IPS-NIHi7 (cell line): ENCODE measurements at regions not wholly inside any gene's neighbourhood (a gene's known extent, or its start where the extent isn't known, plus 50 kb on each side); places are given as distances from the start of the nearest gene placed in this dataset.
"Not testable (repeated sequence)": the region's sequence is repeated elsewhere in the genome, so short reads cannot be mapped to it uniquely, and the experiment has no call there.

Experiments
- DNase-seq: peaks from one replicate; pipeline ENCODE4 v3.0.0; 2012; ENCODE audit warnings: mixed read lengths; ENCODE audit errors: extremely low spot score

- no peak for DNase-seq
These were observed 66.1 kb upstream of the RHOU start for GRCh38 chr1:228669242-228669585.

- DNase-seq = not testable (repeated sequence)
These were observed 54.2 kb upstream of the RHOU start for GRCh38 chr1:228681076-228681565.

GRCh38 chr1:228683428-228683827 is 51.9 kb upstream of the RHOU start:
- DNase-seq = no peak

GRCh38 chr1:228684607-228685006 is 50.7 kb upstream of the RHOU start:
- DNase-seq = no peak

- no peak for DNase-seq
These were observed 50.1 kb upstream of the RHOU start for GRCh38 chr1:228685081-228685660.
